ENCODE measurements at regions not wholly inside any gene's neighbourhood (a gene's known extent, or its start where the extent isn't known, plus 50 kb on each side); places are given as distances from the start of the nearest gene placed in this dataset.

GRCh38 chr2:238963161-238963970 is 115.5 kb downstream of the TWIST2 start:
- no peak for DNase-seq (ENCODE audit: low spot score)

DNA sequence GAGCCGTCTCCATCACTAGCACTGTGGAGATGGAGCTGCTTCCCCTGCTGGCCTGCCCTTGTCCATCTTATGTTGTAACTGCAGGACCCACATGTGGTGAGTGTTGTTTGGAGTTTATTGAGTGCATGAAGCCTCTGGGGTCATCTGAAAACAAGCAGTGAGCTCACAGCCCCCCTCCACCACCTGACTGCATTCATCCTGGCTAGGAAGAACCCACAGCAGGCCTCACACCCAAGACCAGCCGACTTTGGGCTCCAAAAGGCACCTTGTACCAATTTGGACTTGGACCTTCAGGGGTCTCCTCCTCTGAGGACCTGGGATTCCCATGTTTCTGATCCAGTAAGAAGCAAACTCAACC is 116.1 kb downstream of the TWIST2 start:
- no peak for DNase-seq (ENCODE audit: low spot score)

- DNase-seq (ENCODE audit: low spot score), result no peak
These were observed 116.7 kb downstream of the TWIST2 start for GRCh38 chr2:238964544-238965067.

- DNase-seq (ENCODE audit: low spot score), result no peak
These were observed 117.6 kb downstream of the TWIST2 start for GRCh38 chr2:238965371-238966071.

DNA sequence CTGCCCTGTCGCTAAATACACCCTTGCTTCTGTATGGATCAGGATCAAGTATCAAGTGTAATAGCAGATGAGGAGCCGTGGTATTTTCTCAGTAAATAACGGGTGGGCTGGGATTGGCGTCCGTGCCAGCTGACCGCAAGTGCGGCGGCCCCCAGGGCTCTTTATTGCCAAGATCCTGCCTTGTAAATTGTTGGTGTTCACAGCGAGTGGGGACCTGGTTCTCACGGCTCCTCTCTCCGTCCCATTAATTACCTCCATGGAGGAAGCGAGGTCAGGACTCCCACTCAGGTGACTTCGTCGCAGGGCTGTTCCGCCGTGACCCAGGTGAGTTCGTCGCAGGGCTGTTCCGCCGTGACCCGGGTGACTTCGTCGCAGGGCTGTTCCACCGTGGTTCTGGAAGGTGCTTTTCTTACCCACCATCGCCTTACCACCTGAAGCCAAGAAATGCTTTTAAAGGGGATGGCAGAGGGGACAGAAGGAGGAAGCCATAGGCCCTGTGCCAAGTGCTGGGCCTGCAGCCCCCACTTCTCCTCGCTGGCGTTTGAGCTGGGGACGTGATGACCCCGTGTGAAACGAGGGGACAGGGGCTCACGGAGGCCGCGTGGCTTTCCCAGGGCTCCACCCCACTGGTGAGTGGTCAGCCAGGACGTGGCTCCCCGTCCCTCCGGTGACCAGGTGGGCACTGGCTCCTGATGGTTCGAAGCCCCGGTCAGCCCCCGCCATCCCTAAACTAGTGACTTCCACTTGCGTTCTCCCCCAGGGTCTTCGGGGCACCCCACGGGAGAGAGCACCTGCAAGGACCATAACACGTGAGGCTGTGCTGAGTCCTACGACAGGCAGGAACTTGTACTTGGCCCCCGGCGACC is 118.4 kb downstream of the TWIST2 start:
- DNase-seq (ENCODE audit: low spot score), result no peak

DNA sequence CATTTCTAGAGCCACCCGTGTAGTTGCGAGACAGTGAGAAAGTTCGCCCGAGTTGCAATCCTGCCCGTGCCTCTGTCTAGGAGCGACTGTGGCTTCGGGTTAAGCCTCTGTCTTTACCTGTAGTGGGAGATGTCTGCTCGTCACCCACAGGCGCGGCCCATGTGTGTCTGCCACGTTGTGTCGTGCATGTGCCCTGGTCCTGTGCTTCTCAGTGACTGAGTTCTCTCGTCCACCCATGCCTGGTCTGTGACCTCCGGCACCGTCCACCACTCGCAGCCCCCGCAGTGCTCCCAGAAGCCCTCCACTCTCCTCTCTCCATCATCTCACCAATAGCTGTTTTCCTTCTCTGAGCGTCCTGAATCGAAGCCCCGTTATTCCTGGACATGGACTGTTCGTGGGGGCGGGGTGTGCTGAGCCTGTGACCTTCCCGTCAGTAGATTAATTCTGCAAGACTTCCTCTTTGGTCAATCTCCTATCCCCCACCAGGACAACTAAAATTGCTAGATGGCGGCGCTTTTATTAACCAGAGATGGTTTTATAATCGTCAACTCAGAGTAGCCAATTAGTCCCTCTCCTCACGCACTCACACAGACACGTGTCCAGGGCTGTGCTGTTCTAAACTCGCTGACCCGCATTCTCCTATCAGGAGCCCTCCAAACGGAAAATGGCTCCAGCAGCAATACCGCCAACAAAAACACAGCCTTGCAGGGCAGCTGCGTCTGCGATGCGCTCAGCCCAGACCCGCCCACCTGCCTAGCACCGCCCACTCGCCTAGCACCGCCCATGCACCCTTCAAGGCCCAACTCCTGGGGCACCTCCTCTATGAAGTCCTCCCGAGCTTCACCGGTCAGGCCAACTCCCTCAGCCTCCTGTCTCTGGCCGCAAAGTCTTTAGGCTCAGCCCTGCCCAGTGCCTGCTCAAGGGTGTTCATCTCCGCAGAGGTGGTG is 119.4 kb downstream of the TWIST2 start:
- DNase-seq (ENCODE audit: low spot score), result no peak

DNA sequence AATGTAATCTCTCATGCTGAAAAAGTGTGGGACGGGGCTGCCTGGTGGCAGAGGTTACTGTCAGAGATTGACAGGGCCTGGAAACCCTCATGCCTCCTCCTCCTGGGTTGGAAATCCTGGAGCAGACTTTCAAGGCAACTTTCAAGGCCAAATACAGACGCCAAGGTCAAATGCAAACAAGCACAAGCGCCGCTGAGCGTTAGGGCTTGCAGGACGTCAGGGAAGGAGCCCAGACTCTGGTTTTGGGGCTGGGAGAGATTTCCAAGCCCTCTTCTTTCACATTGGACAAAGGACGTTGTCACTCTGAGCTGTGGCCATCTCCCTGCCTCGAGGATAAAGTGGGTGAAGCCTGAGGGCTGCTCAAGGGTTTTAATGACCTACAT is 120.1 kb downstream of the TWIST2 start:
- no peak for DNase-seq (ENCODE audit: low spot score)

DNA sequence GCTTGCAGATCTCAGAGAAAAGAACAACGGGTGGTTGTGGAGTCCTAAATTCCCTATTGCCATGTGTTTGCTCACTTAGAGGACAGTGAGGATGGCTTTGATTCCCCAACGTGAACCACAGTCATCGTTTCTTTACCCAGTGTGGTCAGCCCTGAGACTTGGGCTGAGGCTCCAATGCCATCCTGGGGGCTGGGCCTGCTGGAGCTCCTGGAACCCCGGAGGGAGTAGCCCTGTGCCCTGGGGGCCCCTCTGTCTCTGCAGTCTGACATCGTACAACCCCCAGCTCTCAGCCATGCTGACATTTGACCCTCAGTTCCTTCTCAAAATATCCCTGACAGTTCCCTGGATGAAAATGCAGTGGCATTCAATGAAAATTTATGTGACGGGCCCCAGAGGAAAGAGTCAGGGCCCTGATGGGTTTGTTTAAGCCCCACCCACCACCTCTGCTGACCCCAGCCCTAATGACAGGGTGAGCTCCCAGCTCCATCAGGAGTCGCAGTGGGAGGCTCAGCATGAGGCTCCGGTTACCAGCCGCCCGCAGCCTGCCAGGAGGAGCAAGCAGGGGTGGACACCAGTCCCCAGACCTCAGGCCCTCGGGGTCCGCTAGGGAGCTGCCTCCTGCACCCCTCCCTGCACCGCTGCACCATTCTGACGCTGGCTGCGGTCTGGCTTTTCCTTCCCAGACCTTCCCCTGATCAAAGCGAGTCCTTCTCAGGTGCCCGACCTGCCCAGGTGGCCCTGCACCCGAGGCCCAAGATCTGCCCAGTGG is 120.9 kb downstream of the TWIST2 start:
- DNase-seq (ENCODE audit: low spot score), result no peak

GRCh38 chr2:238969857-238970256 is 122.0 kb downstream of the TWIST2 start:
- no peak for DNase-seq (ENCODE audit: low spot score)

- peak; percentile 59 for DNase-seq (ENCODE audit: low spot score)
These were observed 122.7 kb downstream of the TWIST2 start for GRCh38 chr2:238970553-238971081.

GRCh38 chr2:238971318-238972145 is 123.6 kb downstream of the TWIST2 start:
- no peak for DNase-seq (ENCODE audit: low spot score)

DNA sequence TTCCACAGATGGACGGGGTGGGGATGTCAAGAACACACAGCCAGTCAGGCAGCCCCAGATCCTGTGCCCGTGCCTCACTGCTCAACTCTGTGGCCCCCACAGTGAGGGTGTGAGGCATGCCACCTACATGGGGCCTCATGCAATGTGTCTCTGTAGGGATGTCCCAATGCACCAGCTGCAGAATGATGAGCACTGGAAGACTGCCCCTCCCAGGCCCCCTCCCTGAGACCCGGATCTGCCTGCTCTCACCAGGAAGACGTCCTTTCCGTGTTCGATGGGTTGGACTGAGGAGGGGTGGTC is 124.2 kb downstream of the TWIST2 start:
- no peak for DNase-seq (ENCODE audit: low spot score)

GRCh38 chr2:238973038-238973739 is 125.3 kb downstream of the TWIST2 start:
- DNase-seq (ENCODE audit: low spot score), result no peak

- DNase-seq (ENCODE audit: low spot score), result no peak
These were observed 126.2 kb downstream of the TWIST2 start for GRCh38 chr2:238974081-238974480.

- no peak for DNase-seq (ENCODE audit: low spot score)
These were observed 126.7 kb downstream of the TWIST2 start for GRCh38 chr2:238974501-238975166.

DNA sequence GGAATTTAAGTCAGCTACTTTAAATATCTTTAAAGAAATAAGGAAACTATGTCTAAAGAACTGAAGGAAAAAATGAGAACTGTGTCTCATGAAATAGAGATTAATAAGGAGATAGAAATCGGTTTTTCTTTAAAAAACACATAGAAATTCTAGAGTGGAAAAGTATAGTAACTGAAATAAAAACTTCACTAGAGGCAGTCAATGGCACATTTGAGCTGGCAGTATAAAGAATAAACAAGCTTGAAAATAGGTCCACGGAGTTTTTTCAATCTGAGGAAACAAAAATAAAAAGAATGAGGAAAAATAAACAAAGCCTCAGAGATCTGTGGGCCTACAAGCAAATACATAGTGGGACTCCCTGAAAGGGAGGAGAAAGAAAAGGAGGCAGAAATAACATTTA is 127.5 kb downstream of the TWIST2 start:
- DNase-seq (ENCODE audit: low spot score), result no peak

DNA sequence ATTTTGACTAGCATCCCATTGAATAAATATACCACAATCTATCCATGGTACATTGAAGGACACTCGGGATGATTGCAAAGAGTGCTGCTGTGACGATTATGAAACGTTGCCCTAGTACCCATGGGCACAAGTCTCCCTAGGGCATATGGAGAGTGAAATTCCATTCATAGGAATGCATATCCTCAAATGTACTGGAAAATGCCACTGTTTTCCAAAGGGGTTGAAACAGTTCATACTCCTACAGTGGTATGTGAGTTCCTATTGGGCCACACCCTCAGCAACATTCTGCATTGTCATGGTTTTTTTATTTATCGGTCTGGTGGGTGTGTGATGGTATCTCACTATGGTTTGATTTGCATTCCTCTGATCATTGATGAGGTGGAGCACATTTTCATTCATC is 130.6 kb downstream of the TWIST2 start:
- DNase-seq (ENCODE audit: low spot score), result no peak

GRCh38 chr2:238979636-238980035 is 131.8 kb downstream of the TWIST2 start:
- no peak for DNase-seq (ENCODE audit: low spot score)
